ENCODE measurements at regions not wholly inside any gene's neighbourhood (a gene's known extent, or its start where the extent isn't known, plus 50 kb on each side); places are given as distances from the start of the nearest gene placed in this dataset.

DNA sequence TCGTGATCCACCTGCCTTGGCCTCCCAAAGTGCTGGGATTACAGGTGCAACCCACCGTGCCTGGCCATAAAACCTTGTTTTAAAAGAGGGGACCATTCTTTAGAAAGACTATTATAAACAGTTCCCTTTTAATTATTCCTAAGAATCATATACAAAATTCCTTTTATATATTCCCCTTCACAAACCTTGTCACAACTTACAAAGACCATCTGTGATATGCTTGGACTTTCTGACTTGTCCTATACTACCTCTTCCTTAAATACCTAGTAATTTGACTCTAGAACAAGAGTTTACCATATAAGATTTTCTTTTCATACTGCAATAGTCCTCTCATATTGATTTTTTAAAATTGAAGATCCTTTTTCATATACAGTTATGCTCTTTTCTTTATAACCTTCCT, 135.8 kb upstream of the PRSS16 start:
- TF ChIP-seq, protein P1, sequence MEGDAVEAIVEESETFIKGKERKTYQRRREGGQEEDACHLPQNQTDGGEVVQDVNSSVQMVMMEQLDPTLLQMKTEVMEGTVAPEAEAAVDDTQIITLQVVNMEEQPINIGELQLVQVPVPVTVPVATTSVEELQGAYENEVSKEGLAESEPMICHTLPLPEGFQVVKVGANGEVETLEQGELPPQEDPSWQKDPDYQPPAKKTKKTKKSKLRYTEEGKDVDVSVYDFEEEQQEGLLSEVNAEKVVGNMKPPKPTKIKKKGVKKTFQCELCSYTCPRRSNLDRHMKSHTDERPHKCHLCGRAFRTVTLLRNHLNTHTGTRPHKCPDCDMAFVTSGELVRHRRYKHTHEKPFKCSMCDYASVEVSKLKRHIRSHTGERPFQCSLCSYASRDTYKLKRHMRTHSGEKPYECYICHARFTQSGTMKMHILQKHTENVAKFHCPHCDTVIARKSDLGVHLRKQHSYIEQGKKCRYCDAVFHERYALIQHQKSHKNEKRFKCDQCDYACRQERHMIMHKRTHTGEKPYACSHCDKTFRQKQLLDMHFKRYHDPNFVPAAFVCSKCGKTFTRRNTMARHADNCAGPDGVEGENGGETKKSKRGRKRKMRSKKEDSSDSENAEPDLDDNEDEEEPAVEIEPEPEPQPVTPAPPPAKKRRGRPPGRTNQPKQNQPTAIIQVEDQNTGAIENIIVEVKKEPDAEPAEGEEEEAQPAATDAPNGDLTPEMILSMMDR (IDR thresholded peaks at IDR 0.05), result no peak
- no peak for TF ChIP-seq EZH2phosphoT487 (IDR thresholded peaks at IDR 0.05)
- TF ChIP-seq EZH2 (IDR thresholded peaks at IDR 0.05), result no peak

Measured in neural progenitor cell (in vitro differentiated cells).